ENCODE measurements at regions not wholly inside any gene's neighbourhood (a gene's known extent, or its start where the extent isn't known, plus 50 kb on each side); places are given as distances from the start of the nearest gene placed in this dataset.

DNA sequence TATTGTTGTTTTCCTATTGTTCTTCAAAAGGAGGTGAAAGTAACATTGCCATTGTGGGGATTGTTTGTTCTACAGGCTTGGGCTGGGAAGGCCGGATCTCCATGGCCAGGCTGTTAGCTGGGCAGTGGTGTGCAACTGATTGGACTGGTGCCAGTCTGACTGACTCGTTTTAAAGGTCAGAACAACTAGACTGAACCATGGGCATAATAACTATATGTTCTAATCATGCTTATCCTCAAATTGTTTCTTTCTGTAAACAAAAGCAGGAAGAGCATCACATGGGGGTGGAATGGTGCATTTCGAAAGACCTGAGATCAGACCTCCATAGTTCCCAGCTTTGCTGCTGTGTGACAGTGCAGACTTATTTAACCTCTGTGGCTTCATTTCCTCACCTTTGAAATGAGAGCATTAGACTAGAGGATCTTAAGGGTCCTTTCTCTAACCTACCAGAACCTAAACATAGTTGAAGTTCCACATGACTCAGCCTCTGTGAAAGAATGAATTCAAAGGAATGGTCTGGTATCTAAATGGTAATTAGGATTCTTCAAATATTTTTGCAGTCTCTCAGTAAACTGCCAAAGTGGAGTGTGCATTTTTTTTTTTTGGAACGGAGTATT lies 66.7 kb upstream of the PGRMC2 start:
- no peak for TF ChIP-seq CTCF (IDR thresholded peaks at IDR 0.05)
- no peak for TF ChIP-seq POLR2AphosphoS5 (IDR thresholded peaks at IDR 0.05)
- no peak for TF ChIP-seq POLR2A (IDR thresholded peaks at IDR 0.05)

All from breast epithelium (tissue), 3 donors.